Liver (tissue), 8 donors: ENCODE measurements at regions not wholly inside any gene's neighbourhood (a gene's known extent, or its start where the extent isn't known, plus 50 kb on each side); places are given as distances from the start of the nearest gene placed in this dataset.

Experiments
- DNase-seq: peaks from one replicate; pipeline ENCODE4 v3.0.0-alpha.2; 2017; ENCODE audit warnings: low spot score
- H3K27ac ChIP-seq, 2 donors: one replicate each; pipeline ENCODE4 v1.7.0; 2013; ENCODE audit warnings: inconsistent platforms in 2 of 2, low read length in 2 of 2, control low read depth in 1 of 2, low read depth in 1 of 2, mild to moderate bottlenecking in 1 of 2
- H3K27me3 ChIP-seq, 4 donors: one replicate each; pipeline versions ENCODE4 v1.6.1 to v1.7.0; 2013; ENCODE audit warnings: low read length in 3 of 4, inconsistent platforms in 1 of 4, mild to moderate bottlenecking in 1 of 4, moderate library complexity in 1 of 4; ENCODE audit not compliant: control insufficient read depth in 4 of 4, insufficient read depth in 4 of 4
- H3K36me3 ChIP-seq, 4 donors: one replicate each; pipeline versions ENCODE4 v1.6.1 to v1.7.0; 2013; ENCODE audit warnings: low read length in 3 of 4, mild to moderate bottlenecking in 3 of 4, low read depth in 1 of 4, moderate library complexity in 1 of 4; ENCODE audit not compliant: control insufficient read depth in 4 of 4, insufficient read depth in 3 of 4
- H3K4me1 ChIP-seq, 4 donors: one replicate each; pipeline versions ENCODE4 v1.6.1 to v1.7.0; 2013; ENCODE audit warnings: low read length in 3 of 4, mild to moderate bottlenecking in 3 of 4, moderate library complexity in 1 of 4; ENCODE audit not compliant: control insufficient read depth in 4 of 4, insufficient read depth in 4 of 4
- H3K4me3 ChIP-seq, 3 donors: one replicate each; pipeline versions ENCODE4 v1.6.1 to v1.7.0; 2013; ENCODE audit warnings: low read length in 3 of 3, control low read depth in 1 of 3, low read depth in 1 of 3, mild to moderate bottlenecking in 1 of 3
- H3K9ac ChIP-seq, 2 donors: one replicate each; pipeline ENCODE4 v1.7.0; 2013; ENCODE audit warnings: low read length in 2 of 2, mild to moderate bottlenecking in 2 of 2, moderate library complexity in 2 of 2, control low read depth in 1 of 2, low read depth in 1 of 2
- H3K9me3 ChIP-seq, 4 donors: one replicate each; pipeline versions ENCODE4 v1.6.1 to v1.7.0; 2013; ENCODE audit warnings: low read length in 3 of 4; ENCODE audit not compliant: control insufficient read depth in 4 of 4
- EGR1 ChIP-seq, 2 donors: IDR thresholded peaks; 2 replicates each; pipeline ENCODE4 v1.6.1; 2016 to 2018; ENCODE audit warnings: antibody characterized with exemption in 2 of 2, low read depth in 2 of 2
- FOXA1 ChIP-seq: IDR thresholded peaks from 2 replicates; pipeline ENCODE4 v1.6.1; 2016; ENCODE audit warnings: antibody characterized with exemption
- FOXA2 ChIP-seq: IDR thresholded peaks from 2 replicates; pipeline ENCODE4 v1.6.1; 2016; ENCODE audit warnings: antibody characterized with exemption
- HNF4G ChIP-seq: IDR thresholded peaks from 2 replicates; pipeline ENCODE4 v1.6.1; 2016; ENCODE audit warnings: antibody characterized with exemption
- JUND ChIP-seq, 2 donors: IDR thresholded peaks; 2 replicates each; pipeline ENCODE4 v1.6.1; 2016; ENCODE audit warnings: antibody characterized with exemption in 2 of 2
- NR2F2 ChIP-seq: IDR thresholded peaks from 2 replicates; pipeline ENCODE4 v1.6.1; 2016; ENCODE audit warnings: antibody characterized with exemption
- RAD21 ChIP-seq, 2 donors: IDR thresholded peaks; 2 replicates each; pipeline ENCODE4 v1.6.1; 2016; ENCODE audit warnings: antibody characterized with exemption in 2 of 2, mild to moderate bottlenecking in 2 of 2
- RXRA ChIP-seq, 2 donors: IDR thresholded peaks; 2 replicates each; pipeline ENCODE4 v1.6.1; 2017 to 2018; ENCODE audit warnings: antibody characterized with exemption in 2 of 2, mild to moderate bottlenecking in 1 of 2
- SP1 ChIP-seq: IDR thresholded peaks from 2 replicates; pipeline ENCODE4 v1.6.1; 2018; ENCODE audit warnings: antibody characterized with exemption, mild to moderate bottlenecking
- YY1 ChIP-seq: IDR thresholded peaks from 2 replicates; pipeline ENCODE4 v1.6.1; 2016; ENCODE audit warnings: antibody characterized with exemption, mild to moderate bottlenecking
- WGBS: extraction: QIAGEN DNeasy Blood & Tissue Kit; methylation state at CpG from one replicate; pipeline ENCODE4 v1.1.7; 2013; 5-methylcytosine and 5-hydroxymethylcytosine counted together
- TF ChIP-seq, protein P1 (sequence below): IDR thresholded peaks from 2 replicates; pipeline ENCODE4 v1.6.1; 2016; ENCODE audit warnings: antibody characterized with exemption
- TF ChIP-seq, protein P2 (sequence below): IDR thresholded peaks from 2 replicates; pipeline ENCODE4 v1.6.1; 2016; ENCODE audit warnings: antibody characterized with exemption
- TF ChIP-seq, protein P3 (sequence below): IDR thresholded peaks from 2 replicates; pipeline ENCODE4 v1.6.1; 2016; ENCODE audit warnings: antibody characterized with exemption
- TF ChIP-seq, protein P4 (sequence below): IDR thresholded peaks from 2 replicates; pipeline ENCODE4 v1.6.1; 2016; ENCODE audit warnings: antibody characterized with exemption, mild to moderate bottlenecking
- TF ChIP-seq, protein P5 (sequence below): fragments of 150-350 bp; IDR thresholded peaks from 2 replicates; pipeline ENCODE4 v1.5.1; 2017; ENCODE audit warnings: improper control_type of control experiment, low read depth, low read length; ENCODE audit not compliant: missing input control
- donor health status: healthy.
- donor health status: healthy.
- donor health status: healthy.
- donor health status: healthy.
- donor health status: healthy.

DNA sequence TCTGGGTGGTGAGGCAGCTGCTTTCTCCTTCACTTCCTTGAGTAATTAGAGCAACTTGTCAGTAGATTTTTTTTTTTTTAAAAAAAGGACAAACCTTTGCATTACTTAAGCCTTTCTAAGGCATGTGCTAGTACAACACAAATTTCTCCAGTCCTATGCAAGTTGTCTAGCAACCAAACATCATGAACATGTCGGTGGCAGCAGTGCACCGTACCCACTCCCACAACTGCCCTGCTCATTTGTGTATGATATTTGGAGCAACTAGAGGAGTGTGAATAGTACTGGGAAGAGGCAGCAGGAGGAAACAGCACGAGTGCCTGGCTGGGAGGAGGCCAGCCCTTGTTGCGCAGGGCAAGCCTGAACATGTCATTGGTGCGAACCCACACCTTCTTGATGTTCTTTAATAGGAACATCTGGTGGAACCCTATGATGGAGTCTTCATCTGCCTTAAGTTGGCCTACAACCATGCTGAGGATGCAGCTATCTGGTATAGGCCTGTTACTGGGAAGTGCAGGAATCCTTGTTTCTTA is 238.3 kb downstream of the TDRD15 start:
- 87% methylated on average over 5 of the region's 5 CpGs for WGBS
- no peak overlapping the region for H3K9ac ChIP-seq
- H3K27ac ChIP-seq = no peak overlapping the region
- DNase-seq = no peak
- TF ChIP-seq, protein P1, sequence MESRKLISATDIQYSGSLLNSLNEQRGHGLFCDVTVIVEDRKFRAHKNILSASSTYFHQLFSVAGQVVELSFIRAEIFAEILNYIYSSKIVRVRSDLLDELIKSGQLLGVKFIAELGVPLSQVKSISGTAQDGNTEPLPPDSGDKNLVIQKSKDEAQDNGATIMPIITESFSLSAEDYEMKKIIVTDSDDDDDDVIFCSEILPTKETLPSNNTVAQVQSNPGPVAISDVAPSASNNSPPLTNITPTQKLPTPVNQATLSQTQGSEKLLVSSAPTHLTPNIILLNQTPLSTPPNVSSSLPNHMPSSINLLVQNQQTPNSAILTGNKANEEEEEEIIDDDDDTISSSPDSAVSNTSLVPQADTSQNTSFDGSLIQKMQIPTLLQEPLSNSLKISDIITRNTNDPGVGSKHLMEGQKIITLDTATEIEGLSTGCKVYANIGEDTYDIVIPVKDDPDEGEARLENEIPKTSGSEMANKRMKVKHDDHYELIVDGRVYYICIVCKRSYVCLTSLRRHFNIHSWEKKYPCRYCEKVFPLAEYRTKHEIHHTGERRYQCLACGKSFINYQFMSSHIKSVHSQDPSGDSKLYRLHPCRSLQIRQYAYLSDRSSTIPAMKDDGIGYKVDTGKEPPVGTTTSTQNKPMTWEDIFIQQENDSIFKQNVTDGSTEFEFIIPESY = no peak
- TF ChIP-seq FOXA2 = no peak
- TF ChIP-seq, protein P2, sequence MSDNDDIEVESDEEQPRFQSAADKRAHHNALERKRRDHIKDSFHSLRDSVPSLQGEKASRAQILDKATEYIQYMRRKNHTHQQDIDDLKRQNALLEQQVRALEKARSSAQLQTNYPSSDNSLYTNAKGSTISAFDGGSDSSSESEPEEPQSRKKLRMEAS = no peak
- TF ChIP-seq, protein P3, sequence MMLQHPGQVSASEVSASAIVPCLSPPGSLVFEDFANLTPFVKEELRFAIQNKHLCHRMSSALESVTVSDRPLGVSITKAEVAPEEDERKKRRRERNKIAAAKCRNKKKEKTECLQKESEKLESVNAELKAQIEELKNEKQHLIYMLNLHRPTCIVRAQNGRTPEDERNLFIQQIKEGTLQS = no peak
- TF ChIP-seq EGR1 (IDR thresholded peaks at IDR 0.05; ENCODE audit: low read depth in 2 of 2) = no peak
- TF ChIP-seq, protein P4, sequence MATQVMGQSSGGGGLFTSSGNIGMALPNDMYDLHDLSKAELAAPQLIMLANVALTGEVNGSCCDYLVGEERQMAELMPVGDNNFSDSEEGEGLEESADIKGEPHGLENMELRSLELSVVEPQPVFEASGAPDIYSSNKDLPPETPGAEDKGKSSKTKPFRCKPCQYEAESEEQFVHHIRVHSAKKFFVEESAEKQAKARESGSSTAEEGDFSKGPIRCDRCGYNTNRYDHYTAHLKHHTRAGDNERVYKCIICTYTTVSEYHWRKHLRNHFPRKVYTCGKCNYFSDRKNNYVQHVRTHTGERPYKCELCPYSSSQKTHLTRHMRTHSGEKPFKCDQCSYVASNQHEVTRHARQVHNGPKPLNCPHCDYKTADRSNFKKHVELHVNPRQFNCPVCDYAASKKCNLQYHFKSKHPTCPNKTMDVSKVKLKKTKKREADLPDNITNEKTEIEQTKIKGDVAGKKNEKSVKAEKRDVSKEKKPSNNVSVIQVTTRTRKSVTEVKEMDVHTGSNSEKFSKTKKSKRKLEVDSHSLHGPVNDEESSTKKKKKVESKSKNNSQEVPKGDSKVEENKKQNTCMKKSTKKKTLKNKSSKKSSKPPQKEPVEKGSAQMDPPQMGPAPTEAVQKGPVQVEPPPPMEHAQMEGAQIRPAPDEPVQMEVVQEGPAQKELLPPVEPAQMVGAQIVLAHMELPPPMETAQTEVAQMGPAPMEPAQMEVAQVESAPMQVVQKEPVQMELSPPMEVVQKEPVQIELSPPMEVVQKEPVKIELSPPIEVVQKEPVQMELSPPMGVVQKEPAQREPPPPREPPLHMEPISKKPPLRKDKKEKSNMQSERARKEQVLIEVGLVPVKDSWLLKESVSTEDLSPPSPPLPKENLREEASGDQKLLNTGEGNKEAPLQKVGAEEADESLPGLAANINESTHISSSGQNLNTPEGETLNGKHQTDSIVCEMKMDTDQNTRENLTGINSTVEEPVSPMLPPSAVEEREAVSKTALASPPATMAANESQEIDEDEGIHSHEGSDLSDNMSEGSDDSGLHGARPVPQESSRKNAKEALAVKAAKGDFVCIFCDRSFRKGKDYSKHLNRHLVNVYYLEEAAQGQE = no peak
- no peak for TF ChIP-seq JUND (IDR thresholded peaks at IDR 0.05)
- H3K27me3 ChIP-seq = no peaks in the 10 kb centered on the region
- H3K4me3 ChIP-seq = no peak overlapping the region
- H3K36me3 ChIP-seq = no peaks in the 10 kb centered on the region
- no peaks in the 10 kb centered on the region for H3K9me3 ChIP-seq
- H3K4me1 ChIP-seq = no peaks in the 10 kb centered on the region

DNA sequence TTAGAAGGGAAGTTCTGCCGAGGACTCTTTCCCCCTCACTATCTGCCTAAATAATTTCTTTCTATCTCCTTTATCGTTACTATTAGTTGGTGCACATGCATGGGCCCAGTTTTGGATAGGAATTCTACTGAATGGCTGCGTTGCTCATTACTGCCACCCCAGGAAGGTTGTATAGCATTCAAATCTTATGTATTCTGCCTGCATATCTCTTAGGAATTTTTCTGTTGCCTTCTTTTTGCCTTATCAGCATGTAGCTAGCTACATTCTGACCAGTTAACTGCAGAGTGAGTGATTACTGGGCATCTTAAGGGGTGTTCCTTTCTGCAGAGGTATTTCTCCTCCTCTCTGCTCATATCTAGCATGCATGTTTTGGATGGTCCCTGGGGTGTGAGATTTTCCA is 239.6 kb downstream of the TDRD15 start:
- WGBS = 86% methylated on average over 3 of the region's 3 CpGs
- Histone ChIP-seq H3K27ac (no peak overlapping the region), H3K9ac (no peak overlapping the region), H3K36me3 (no peaks in the 10 kb centered on the region), H3K9me3 (no peaks in the 10 kb centered on the region), H3K27me3 (no peaks in the 10 kb centered on the region), H3K4me1 (no peaks in the 10 kb centered on the region), H3K4me3 (no peak overlapping the region)
- no peak for DNase-seq
- TF ChIP-seq, protein P4 = no peak
- TF ChIP-seq, protein P3 = no peak
- TF ChIP-seq, protein P1 = no peak
- TF ChIP-seq SP1 (no peak), FOXA1 (no peak), FOXA2 (no peak), JUND (IDR thresholded peaks at IDR 0.05) (no peak), NR2F2 (no peak), HNF4G (no peak), RAD21 (IDR thresholded peaks at IDR 0.05) (no peak), YY1 (no peak), RXRA (IDR thresholded peaks at IDR 0.05) (no peak)
- TF ChIP-seq, protein P5, sequence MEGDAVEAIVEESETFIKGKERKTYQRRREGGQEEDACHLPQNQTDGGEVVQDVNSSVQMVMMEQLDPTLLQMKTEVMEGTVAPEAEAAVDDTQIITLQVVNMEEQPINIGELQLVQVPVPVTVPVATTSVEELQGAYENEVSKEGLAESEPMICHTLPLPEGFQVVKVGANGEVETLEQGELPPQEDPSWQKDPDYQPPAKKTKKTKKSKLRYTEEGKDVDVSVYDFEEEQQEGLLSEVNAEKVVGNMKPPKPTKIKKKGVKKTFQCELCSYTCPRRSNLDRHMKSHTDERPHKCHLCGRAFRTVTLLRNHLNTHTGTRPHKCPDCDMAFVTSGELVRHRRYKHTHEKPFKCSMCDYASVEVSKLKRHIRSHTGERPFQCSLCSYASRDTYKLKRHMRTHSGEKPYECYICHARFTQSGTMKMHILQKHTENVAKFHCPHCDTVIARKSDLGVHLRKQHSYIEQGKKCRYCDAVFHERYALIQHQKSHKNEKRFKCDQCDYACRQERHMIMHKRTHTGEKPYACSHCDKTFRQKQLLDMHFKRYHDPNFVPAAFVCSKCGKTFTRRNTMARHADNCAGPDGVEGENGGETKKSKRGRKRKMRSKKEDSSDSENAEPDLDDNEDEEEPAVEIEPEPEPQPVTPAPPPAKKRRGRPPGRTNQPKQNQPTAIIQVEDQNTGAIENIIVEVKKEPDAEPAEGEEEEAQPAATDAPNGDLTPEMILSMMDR = no peak
